A549 (cell line): ENCODE measurements at regions not wholly inside any gene's neighbourhood (a gene's known extent, or its start where the extent isn't known, plus 50 kb on each side); places are given as distances from the start of the nearest gene placed in this dataset.

ENCODE experiments used
- ATAC-seq, 2 experiments: fragments of 200-7000 bp in 1 of 2; fragments of >200 bp in 1 of 2; cut with Nextera tagmentation in 1 of 2; cut with Tn5 transposase in 1 of 2; 3 replicates each; pipeline versions ENCODE4 v1.8.0 to v1.9.1; 2018 to 2020; ENCODE audit warnings: mild to moderate bottlenecking in 1 of 2, moderate library complexity in 1 of 2
- CTCF ChIA-PET: fragments of 300-600 bp; sonication (Branson Sonifier 250); formaldehyde crosslinking; extraction: SDS; loops from one replicate; lab custom pipeline; 2021; ENCODE audit warnings: antibody characterized with exemption, inconsistent platforms; lab: Yijun Ruan, JAX
- POLR2A ChIA-PET: fragments of 350-600 bp; formaldehyde crosslinking; extraction: SDS; loops from one replicate; lab custom pipeline; 2021; ENCODE audit warnings: antibody characterized with exemption, inconsistent platforms; lab: Yijun Ruan, JAX
- DNase-seq, 2 experiments: peaks; one replicate each; pipeline versions ENCODE4 v3.0.0 to v3.0.0-alpha.2; 2011 to 2016; ENCODE audit warnings: low read depth in 1 of 2, low spot score in 1 of 2
- FAIRE-seq: peaks from 2 replicates; lab custom pipeline; 2011; peaks lifted over from hg19 to GRCh38; lab: Jason Lieb, UNC
- H3K27ac ChIP-seq, 2 experiments: fragments of >200 bp; sonication (Bioruptor Twin); formaldehyde crosslinking; 3 replicates each; pipeline ENCODE4 v1.5.1; 2016 to 2017
- H3K4me1 ChIP-seq: fragments of >200 bp; sonication (Bioruptor Twin); formaldehyde crosslinking; 3 replicates; pipeline ENCODE4 v1.6.1; 2016
- H3K4me2 ChIP-seq: fragments of >200 bp; sonication (Bioruptor Twin); formaldehyde crosslinking; 3 replicates; pipeline ENCODE4 v1.6.1; 2016
- H3K4me3 ChIP-seq: fragments of >200 bp; sonication (Bioruptor Twin); formaldehyde crosslinking; 3 replicates; pipeline ENCODE4 v1.5.1; 2016
- H3K9me3 ChIP-seq: fragments of >200 bp; sonication (Bioruptor Twin); formaldehyde crosslinking; 3 replicates; pipeline ENCODE4 v1.6.1; 2016
- ATOH8 ChIP-seq: fragments of 250-450 bp; sonication (Bioruptor Pico); IDR thresholded peaks from 2 replicates; pipeline ENCODE4 v1.5.0; 2020; ENCODE audit warnings: low read depth, mild to moderate bottlenecking, moderate library complexity
- CBX8 ChIP-seq: fragments of 200-600 bp; sonication (generic); IDR thresholded peaks from 2 replicates; pipeline ENCODE4 v1.6.1; 2016
- CHD2 ChIP-seq: fragments of 150-350 bp; IDR thresholded peaks from 2 replicates; pipeline ENCODE4 v1.6.1; 2014; ENCODE audit warnings: low read length; ENCODE audit not compliant: partially characterized antibody
- E2F6 ChIP-seq: IDR thresholded peaks from 2 replicates; pipeline ENCODE4 v1.6.1; 2012; ENCODE audit warnings: low read depth, borderline replicate concordance
- FOSL2 ChIP-seq, 2 experiments: fragments of 450-650 bp in 1 of 2; fragments of >200 bp in 1 of 2; sonication (Bioruptor Twin) in 1 of 2; formaldehyde crosslinking; IDR thresholded peaks; 2 replicates each; pipeline versions ENCODE4 v1.5.0 to v1.6.1; 2016 to 2020; ENCODE audit warnings: mild to moderate bottlenecking in 1 of 2, moderate library complexity in 1 of 2
- FOXS1 ChIP-seq: fragments of 250-450 bp; sonication (Bioruptor Pico); IDR thresholded peaks from 2 replicates; pipeline ENCODE4 v1.5.0; 2020; ENCODE audit warnings: mild to moderate bottlenecking, moderate library complexity
- HDAC2 ChIP-seq: fragments of 200-600 bp; sonication (generic); IDR thresholded peaks from 2 replicates; pipeline ENCODE4 v1.6.1; 2016
- HEYL ChIP-seq: fragments of 250-450 bp; sonication (Bioruptor Pico); IDR thresholded peaks from 2 replicates; pipeline ENCODE4 v1.8.0; 2021; ENCODE audit warnings: mild to moderate bottlenecking, moderate library complexity
- HMGXB4 ChIP-seq: fragments of 250-450 bp; sonication (Bioruptor Pico); IDR thresholded peaks from 2 replicates; pipeline ENCODE4 v1.5.0; 2021; ENCODE audit warnings: mild to moderate bottlenecking, moderate library complexity, borderline replicate concordance
- JUNB ChIP-seq: fragments of >200 bp; sonication (Bioruptor Twin); formaldehyde crosslinking; IDR thresholded peaks from 2 replicates; pipeline ENCODE4 v1.6.1; 2016
- KDM1A ChIP-seq: fragments of 200-600 bp; sonication (generic); IDR thresholded peaks from 2 replicates; pipeline ENCODE4 v1.6.1; 2016; ENCODE audit warnings: low read depth, mild to moderate bottlenecking
- MAFK ChIP-seq: fragments of 450-650 bp; IDR thresholded peaks from 2 replicates; pipeline ENCODE4 v1.6.1; 2014; ENCODE audit not compliant: partially characterized antibody
- MYC ChIP-seq: IDR thresholded peaks from 2 replicates; pipeline ENCODE4 v1.6.1; 2012; ENCODE audit warnings: mild to moderate bottlenecking, inconsistent platforms, low read length, improper control_type of control experiment, borderline replicate concordance
- NPAS2 ChIP-seq: fragments of 250-450 bp; sonication (Bioruptor Pico); IDR thresholded peaks from 2 replicates; pipeline ENCODE4 v1.8.0; 2022; ENCODE audit warnings: mild to moderate bottlenecking, moderate library complexity, borderline replicate concordance
- NR3C1 ChIP-seq: fragments of >200 bp; sonication (Bioruptor Twin); formaldehyde crosslinking; IDR thresholded peaks from 3 replicates; pipeline ENCODE4 v1.6.1; 2017
- PHF8 ChIP-seq: fragments of 200-600 bp; sonication (generic); IDR thresholded peaks from 2 replicates; pipeline ENCODE4 v1.6.1; 2016; ENCODE audit warnings: low read depth, mild to moderate bottlenecking, antibody characterized with exemption, moderate library complexity, borderline replicate concordance
- POLR2AphosphoS2 ChIP-seq: conservative IDR thresholded peaks from 2 replicates; pipeline ENCODE4 v1.6.1; 2012; ENCODE audit warnings: low read length, improper control_type of control experiment, inconsistent platforms
- RFX5 ChIP-seq: fragments of 450-650 bp; IDR thresholded peaks from 2 replicates; pipeline ENCODE4 v1.7.1; 2014; ENCODE audit warnings: antibody characterized with exemption, mild to moderate bottlenecking, moderate library complexity
- RNF2 ChIP-seq: fragments of 200-600 bp; sonication (generic); IDR thresholded peaks from 2 replicates; pipeline ENCODE4 v1.6.1; 2016; ENCODE audit warnings: low read depth, mild to moderate bottlenecking, antibody characterized with exemption, moderate library complexity, borderline replicate concordance
- TFCP2L1 ChIP-seq: fragments of 250-450 bp; sonication (Bioruptor Pico); IDR thresholded peaks from 2 replicates; pipeline ENCODE4 v1.5.0; 2021; ENCODE audit warnings: mild to moderate bottlenecking
- ZFP36 ChIP-seq: fragments of 450-650 bp; IDR thresholded peaks from 2 replicates; pipeline ENCODE4 v1.6.1; 2014; ENCODE audit warnings: borderline replicate concordance; ENCODE audit not compliant: partially characterized antibody
- ZSCAN20 ChIP-seq: fragments of 250-450 bp; sonication (Bioruptor Pico); IDR thresholded peaks from 2 replicates; pipeline ENCODE4 v1.8.0; 2022; ENCODE audit warnings: mild to moderate bottlenecking, moderate library complexity
- WGBS: methylation state at CpG from one replicate; pipeline ENCODE4 v1.1.6; 2017; ENCODE audit errors: missing lambda C conversion rate; 5-methylcytosine and 5-hydroxymethylcytosine counted together
- TF ChIP-seq, protein P1 (sequence below): fragments of 450-650 bp; IDR thresholded peaks from 2 replicates; pipeline ENCODE4 v1.6.1; 2014; ENCODE audit warnings: antibody characterized with exemption
- TF ChIP-seq, protein P2 (sequence below): fragments of >200 bp; sonication (Bioruptor Twin); formaldehyde crosslinking; IDR thresholded peaks from 2 replicates; pipeline ENCODE4 v1.6.1; 2016
- TF ChIP-seq, protein P3 (sequence below): IDR thresholded peaks from 2 replicates; pipeline ENCODE4 v1.6.1; 2012
- TF ChIP-seq, protein P4 (sequence below): IDR thresholded peaks from 2 replicates; pipeline ENCODE4 v1.6.1; 2012

DNA sequence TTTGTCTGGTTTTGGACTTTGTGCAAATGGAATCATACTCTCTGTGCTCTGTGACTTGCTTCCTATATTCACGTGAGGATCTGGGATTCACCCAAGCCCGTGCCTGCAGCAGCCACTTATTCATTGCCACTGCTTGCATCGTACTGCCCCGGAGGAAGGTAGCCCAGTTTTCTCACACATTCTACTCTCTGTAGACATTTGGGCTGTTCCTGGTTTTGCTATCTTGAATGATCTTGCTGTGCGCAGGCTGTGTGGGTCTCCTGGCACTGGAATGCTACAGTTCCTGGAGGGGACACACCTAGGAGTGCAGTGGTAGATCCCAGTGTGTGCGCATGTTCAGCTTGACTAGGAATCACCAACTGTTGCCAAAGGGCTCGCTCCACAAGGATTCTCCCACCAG is 99.2 kb upstream of the BOD1 start:
- Histone ChIP-seq H3K27ac (peak overlapping the region; percentile 60 to 84; a peak in 5 of 6 replicates), H3K4me1 (peaks cover 38% of the 10 kb centered on the region), H3K9me3 (no peaks in the 10 kb centered on the region), H3K4me3 (no peak overlapping the region), H3K4me2 (peak overlapping the region; percentile 50; the same call in 2 of the 3 replicates)
- DNase-seq (no peak), FAIRE-seq (no peak), ATAC-seq (0 out of 6 replicates have a peak, but pooled peaks of 1 of the 2 experiments have one; percentile 39)
- WGBS, result 86% methylated on average over 7 of the region's 7 CpGs
- TF ChIP-seq HMGXB4, result no peak
- TF ChIP-seq ZSCAN20 (CRISPR knock-in tag), result no peak
- no peak for TF ChIP-seq TFCP2L1 (CRISPR knock-in tag)
- TF ChIP-seq, protein P1, sequence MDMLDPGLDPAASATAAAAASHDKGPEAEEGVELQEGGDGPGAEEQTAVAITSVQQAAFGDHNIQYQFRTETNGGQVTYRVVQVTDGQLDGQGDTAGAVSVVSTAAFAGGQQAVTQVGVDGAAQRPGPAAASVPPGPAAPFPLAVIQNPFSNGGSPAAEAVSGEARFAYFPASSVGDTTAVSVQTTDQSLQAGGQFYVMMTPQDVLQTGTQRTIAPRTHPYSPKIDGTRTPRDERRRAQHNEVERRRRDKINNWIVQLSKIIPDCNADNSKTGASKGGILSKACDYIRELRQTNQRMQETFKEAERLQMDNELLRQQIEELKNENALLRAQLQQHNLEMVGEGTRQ, result no peak
- TF ChIP-seq, protein P2, sequence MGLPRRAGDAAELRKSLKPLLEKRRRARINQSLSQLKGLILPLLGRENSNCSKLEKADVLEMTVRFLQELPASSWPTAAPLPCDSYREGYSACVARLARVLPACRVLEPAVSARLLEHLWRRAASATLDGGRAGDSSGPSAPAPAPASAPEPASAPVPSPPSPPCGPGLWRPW, result no peak
- no peak for TF ChIP-seq CHD2
- no peak for TF ChIP-seq E2F6
- TF ChIP-seq RNF2, result no peak
- TF ChIP-seq, protein P3, sequence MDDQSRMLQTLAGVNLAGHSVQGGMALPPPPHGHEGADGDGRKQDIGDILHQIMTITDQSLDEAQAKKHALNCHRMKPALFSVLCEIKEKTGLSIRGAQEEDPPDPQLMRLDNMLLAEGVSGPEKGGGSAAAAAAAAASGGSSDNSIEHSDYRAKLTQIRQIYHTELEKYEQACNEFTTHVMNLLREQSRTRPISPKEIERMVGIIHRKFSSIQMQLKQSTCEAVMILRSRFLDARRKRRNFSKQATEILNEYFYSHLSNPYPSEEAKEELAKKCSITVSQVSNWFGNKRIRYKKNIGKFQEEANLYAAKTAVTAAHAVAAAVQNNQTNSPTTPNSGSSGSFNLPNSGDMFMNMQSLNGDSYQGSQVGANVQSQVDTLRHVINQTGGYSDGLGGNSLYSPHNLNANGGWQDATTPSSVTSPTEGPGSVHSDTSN, result no peak
- no peak for TF ChIP-seq POLR2AphosphoS2
- no peak for TF ChIP-seq FOXS1 (CRISPR knock-in tag)
- no peak for TF ChIP-seq NPAS2 (CRISPR knock-in tag)
- CTCF ChIA-PET, result no interaction called here
- POLR2A ChIA-PET, result no interaction called here

GRCh38 chr5:173716058-173716682 is 99.7 kb upstream of the BOD1 start:
- Histone ChIP-seq H3K4me1 (peaks cover 38% of the 10 kb centered on the region), H3K9me3 (no peaks in the 10 kb centered on the region), H3K27ac (peak overlapping the region; percentile 60 to 84; a peak in 5 of 6 replicates), H3K4me3 (no peak overlapping the region), H3K4me2 (no peak overlapping the region; the same call in 2 of the 3 replicates)
- POLR2A ChIA-PET, result no interaction called here
- ATAC-seq (no peak), DNase-seq (no peak), FAIRE-seq (no peak)
- TF ChIP-seq CBX8, result no peak
- CTCF ChIA-PET, result no interaction called here
- 92% methylated on average over 10 of the region's 10 CpGs for WGBS

GRCh38 chr5:173717959-173718358 is 101.5 kb upstream of the BOD1 start:
- 0 out of 6 replicates have a peak overlapping the region, but pooled peaks of 1 of the 2 experiments have one; percentile 9 for H3K27ac ChIP-seq
- H3K4me1 ChIP-seq, result peaks cover 38% of the 10 kb centered on the region
- no peak for ATAC-seq
- no peak overlapping the region for H3K4me3 ChIP-seq
- CTCF ChIA-PET, result interaction anchor here (1.4 kb wide), 1 partner anchor 11 kb away, joined by 3 read pairs; no protein-coding TSS in a partner anchor
- DNase-seq, result no peak
- FAIRE-seq, result no peak
- no peaks in the 10 kb centered on the region for H3K9me3 ChIP-seq
- no peak for TF ChIP-seq ATOH8 (CRISPR knock-in tag)
- TF ChIP-seq NR3C1, result no peak
- no peak for TF ChIP-seq KDM1A
- TF ChIP-seq FOSL2 (IDR thresholded peaks at IDR 0.05), result no peak
- TF ChIP-seq FOSL2 (CRISPR knock-in tag; IDR thresholded peaks at IDR 0.05), result no peak
- TF ChIP-seq ZFP36, result no peak
- no peak for TF ChIP-seq RFX5
- no peak for TF ChIP-seq HEYL (CRISPR knock-in tag)
- TF ChIP-seq JUNB, result no peak
- no peak for TF ChIP-seq PHF8
- no peak for TF ChIP-seq MYC
- TF ChIP-seq, protein P4, sequence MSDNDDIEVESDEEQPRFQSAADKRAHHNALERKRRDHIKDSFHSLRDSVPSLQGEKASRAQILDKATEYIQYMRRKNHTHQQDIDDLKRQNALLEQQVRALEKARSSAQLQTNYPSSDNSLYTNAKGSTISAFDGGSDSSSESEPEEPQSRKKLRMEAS, result no peak
- TF ChIP-seq HDAC2, result no peak
- TF ChIP-seq MAFK, result no peak
- POLR2A ChIA-PET, result no interaction called here
- 82% methylated on average over 9 of the region's 10 CpGs for WGBS
- H3K4me2 ChIP-seq, result no peak overlapping the region
